ENCODE measurements at regions not wholly inside any gene's neighbourhood (a gene's known extent, or its start where the extent isn't known, plus 50 kb on each side); places are given as distances from the start of the nearest gene placed in this dataset.

GRCh38 chr5:58148254-58148775 is 311.6 kb downstream of the PLK2 start (continued):
- TF ChIP-seq EZH2 (IDR thresholded peaks at IDR 0.05; ENCODE audit: low read depth, low read length, severe bottlenecking) (no peak), SRF (IDR thresholded peaks at IDR 0.05; ENCODE audit: low read depth, low read length) (no peak), FOSL1 (IDR thresholded peaks at IDR 0.05; ENCODE audit: insufficient read depth, low read depth, low read length) (no peak)

Data from H1 (cell line).